IMR-90 (cell line): ENCODE measurements at regions not wholly inside any gene's neighbourhood (a gene's known extent, or its start where the extent isn't known, plus 50 kb on each side); places are given as distances from the start of the nearest gene placed in this dataset.

Source experiments
- ATAC-seq: fragments of 200-7000 bp; cut with Tn5 transposase; 2 replicates; pipeline ENCODE4 v1.9.1; 2020; ENCODE audit warnings: low read depth, mild to moderate bottlenecking, moderate library complexity
- BruUV-seq: library from RNA; stranded (reverse); fragments of 400-500 nt; replicated peaks from 2 replicates; lab custom pipeline; 2021; lab: Mats Ljungman, UMichigan
- CTCF ChIA-PET: fragments of 300-600 bp; formaldehyde crosslinking; extraction: SDS; loops from one replicate; lab custom pipeline; 2021; ENCODE audit warnings: antibody characterized with exemption; lab: Yijun Ruan, JAX
- POLR2A ChIA-PET: fragments of 300-600 bp; sonication (Branson Sonifier 250); formaldehyde crosslinking; loops from one replicate; lab custom pipeline; 2022; ENCODE audit warnings: antibody characterized with exemption; ENCODE audit not compliant: unreplicated experiment; lab: Charles Lee
- DNase-seq: peaks from one replicate; pipeline ENCODE4 v3.0.0; 2013
- H2AFZ ChIP-seq: replicated peaks from 2 replicates; pipeline ENCODE3; 2013; ENCODE audit warnings: low read length, mild to moderate bottlenecking; ENCODE audit not compliant: poor library complexity
- H2AK5ac ChIP-seq: 2 replicates; pipeline ENCODE4 v1.6.1; 2013; ENCODE audit warnings: low read depth, low read length, inconsistent platforms
- H2AK9ac ChIP-seq: replicated peaks from 2 replicates; pipeline ENCODE3; 2013; ENCODE audit warnings: mild to moderate bottlenecking, low read depth, low read length, moderate library complexity; ENCODE audit not compliant: poor library complexity
- H2BK120ac ChIP-seq: 2 replicates; pipeline ENCODE4 v1.6.1; 2013; ENCODE audit warnings: low read depth, low read length, inconsistent platforms
- H2BK15ac ChIP-seq: 3 replicates; pipeline ENCODE4 v1.6.1; 2013; ENCODE audit warnings: low read depth, low read length, inconsistent platforms
- H2BK20ac ChIP-seq: 2 replicates; pipeline ENCODE4 v1.6.1; 2013; ENCODE audit warnings: low read depth, mild to moderate bottlenecking, inconsistent platforms, low read length, moderate library complexity
- H2BK5ac ChIP-seq: 2 replicates; pipeline ENCODE4 v1.6.1; 2013; ENCODE audit warnings: mild to moderate bottlenecking, low read depth, low read length, inconsistent platforms; ENCODE audit not compliant: poor library complexity, severe bottlenecking
- H3K14ac ChIP-seq: replicated peaks from 2 replicates; pipeline ENCODE4 v1.6.1; 2013; ENCODE audit warnings: low read depth, low read length, inconsistent platforms
- H3K18ac ChIP-seq: 2 replicates; pipeline ENCODE4 v1.6.1; 2013; ENCODE audit warnings: low read depth, low read length, control low read depth
- H3K23ac ChIP-seq: 2 replicates; pipeline ENCODE4 v1.6.1; 2013; ENCODE audit warnings: low read depth, low read length, inconsistent platforms
- H3K27ac ChIP-seq: 2 replicates; pipeline ENCODE4 v1.5.1; 2013; ENCODE audit warnings: mild to moderate bottlenecking, control low read depth, low read length; ENCODE audit not compliant: insufficient read depth
- H3K27me3 ChIP-seq: 2 replicates; pipeline ENCODE4 v1.6.1; 2013; ENCODE audit warnings: low read length; ENCODE audit not compliant: control insufficient read depth, insufficient read depth
- H3K36me3 ChIP-seq: 2 replicates; pipeline ENCODE4 v1.6.1; 2013; ENCODE audit warnings: low read length, mixed read lengths; ENCODE audit not compliant: control insufficient read depth, insufficient read depth
- H3K4ac ChIP-seq: 2 replicates; pipeline ENCODE4 v1.6.1; 2013; ENCODE audit warnings: low read depth, low read length, inconsistent platforms
- H3K4me1 ChIP-seq: 2 replicates; pipeline ENCODE4 v1.6.1; 2013; ENCODE audit warnings: low read length, mixed read lengths; ENCODE audit not compliant: control insufficient read depth, insufficient read depth
- H3K4me2 ChIP-seq: 2 replicates; pipeline ENCODE4 v1.6.1; 2013; ENCODE audit warnings: low read depth, mild to moderate bottlenecking, control low read depth, low read length, moderate library complexity
- H3K4me3 ChIP-seq: 2 replicates; pipeline ENCODE4 v1.5.1; 2013; ENCODE audit warnings: low read depth, mild to moderate bottlenecking, control low read depth, low read length, moderate library complexity; ENCODE audit not compliant: insufficient read depth
- H3K56ac ChIP-seq: 2 replicates; pipeline ENCODE4 v1.6.1; 2013; ENCODE audit warnings: low read length, inconsistent platforms; ENCODE audit not compliant: insufficient read depth; ENCODE audit errors: extremely low read depth
- H3K79me1 ChIP-seq, 2 experiments: 2 replicates each; pipeline ENCODE4 v1.6.1; 2013; ENCODE audit warnings: low read length in 2 of 2, inconsistent platforms in 1 of 2, low read depth in 1 of 2
- H3K9ac ChIP-seq: 2 replicates; pipeline ENCODE4 v1.6.1; 2013; ENCODE audit warnings: low read depth, low read length, control low read depth
- H3K9me1 ChIP-seq: 2 replicates; pipeline ENCODE4 v1.6.1; 2013; ENCODE audit warnings: low read length, inconsistent platforms; ENCODE audit not compliant: insufficient read depth
- H3K9me3 ChIP-seq: 2 replicates; pipeline ENCODE4 v1.6.1; 2013; ENCODE audit warnings: low read length; ENCODE audit not compliant: control insufficient read depth, insufficient read depth
- H4K20me1 ChIP-seq: 2 replicates; pipeline ENCODE4 v1.6.1; 2013; ENCODE audit warnings: low read length, inconsistent platforms; ENCODE audit not compliant: insufficient read depth
- H4K5ac ChIP-seq: 2 replicates; pipeline ENCODE4 v1.6.1; 2013; ENCODE audit warnings: mild to moderate bottlenecking, low read depth, low read length, control low read depth
- H4K8ac ChIP-seq, 2 experiments: 2 replicates each; pipeline ENCODE4 v1.6.1; 2013; ENCODE audit warnings: low read depth in 2 of 2, low read length in 2 of 2, control low read depth in 1 of 2, inconsistent platforms in 1 of 2
- H4K91ac ChIP-seq: 2 replicates; pipeline ENCODE4 v1.6.1; 2013; ENCODE audit warnings: low read depth, low read length, inconsistent platforms; ENCODE audit not compliant: insufficient read depth
- NFE2L2 ChIP-seq: fragments of 150-350 bp; IDR thresholded peaks from 2 replicates; pipeline ENCODE4 v1.6.1; 2016; ENCODE audit warnings: low read depth, mild to moderate bottlenecking, low read length
- WGBS, 2 experiments: methylation state at CpG; one replicate each; pipeline versions ENCODE4 v1.1.5 to v1.1.7; 2013; ENCODE audit warnings: missing lambda C conversion rate in 2 of 2; ENCODE audit not compliant: insufficient read length in 1 of 2; ENCODE audit errors: extremely low coverage in 2 of 2; 5-methylcytosine and 5-hydroxymethylcytosine counted together
- dilution Hi-C: fragments of 300-500 bp; cut with HindIII; formaldehyde crosslinking; loops from one replicate; pipeline ENCODE4 v1.14.3; 2018; ENCODE audit warnings: low sequenced_read_pairs; ENCODE audit not compliant: unreplicated experiment
- in situ Hi-C: fragments of 300-500 bp; cut with MboI; formaldehyde crosslinking; loops from 3 replicates; pipeline ENCODE4 v1.14.3; 2019; ENCODE audit warnings: low sequenced_read_pairs, inconsistent platforms, mixed read lengths
- intact Hi-C: fragments of 100-400 bp; cut with micrococcal nuclease; formaldehyde crosslinking; loops from 2 replicates; pipeline ENCODE4 v1.10.0; 2022

GRCh38 chr5:166936351-166936750 is 1355.1 kb upstream of the WWC1 start:
- in situ Hi-C loops, result no loop called here
- Histone ChIP-seq H3K4me1 (no peaks in the 10 kb centered on the region), H3K23ac (no peak overlapping the region), H3K79me1 (no peaks in the 10 kb centered on the region), H3K36me3 (no peaks in the 10 kb centered on the region), H2AK9ac (no peak overlapping the region), H2AK5ac (no peak overlapping the region), H3K4me2 (no peak overlapping the region), H3K27ac (no peak overlapping the region), H2AFZ (no peak overlapping the region), H3K9me3 (peaks cover 5% of the 10 kb centered on the region; the same call in 1 of the 2 replicates), H4K5ac (no peak overlapping the region), H3K18ac (no peak overlapping the region), H3K14ac (no peak overlapping the region), H2BK15ac (no peak overlapping the region), H2BK5ac (no peak overlapping the region), H2BK120ac (no peak overlapping the region), H3K4me3 (no peak overlapping the region), H4K91ac (no peak overlapping the region), H3K9ac (no peak overlapping the region), H2BK20ac (no peak overlapping the region), H4K8ac (no peak overlapping the region), H3K27me3 (no peaks in the 10 kb centered on the region), H3K4ac (no peak overlapping the region), H3K56ac (no peak overlapping the region), H4K20me1 (no peaks in the 10 kb centered on the region), H3K9me1 (no peaks in the 10 kb centered on the region)
- WGBS, 2 experiments, result 90% methylated on average over 2 of the region's 22 CpGs; no CpG with 5 or more reads in 1 of the 2 experiments
- no TSS peak for BruUV-seq
- TF ChIP-seq NFE2L2, result no peak
- intact Hi-C loops, result no loop called here
- no peak for ATAC-seq
- dilution Hi-C loops, result no loop called here
- POLR2A ChIA-PET, result no interaction called here
- CTCF ChIA-PET, result no interaction called here
- no peak for DNase-seq
